ENCODE measurements at regions not wholly inside any gene's neighbourhood (a gene's known extent, or its start where the extent isn't known, plus 50 kb on each side); places are given as distances from the start of the nearest gene placed in this dataset.

DNA sequence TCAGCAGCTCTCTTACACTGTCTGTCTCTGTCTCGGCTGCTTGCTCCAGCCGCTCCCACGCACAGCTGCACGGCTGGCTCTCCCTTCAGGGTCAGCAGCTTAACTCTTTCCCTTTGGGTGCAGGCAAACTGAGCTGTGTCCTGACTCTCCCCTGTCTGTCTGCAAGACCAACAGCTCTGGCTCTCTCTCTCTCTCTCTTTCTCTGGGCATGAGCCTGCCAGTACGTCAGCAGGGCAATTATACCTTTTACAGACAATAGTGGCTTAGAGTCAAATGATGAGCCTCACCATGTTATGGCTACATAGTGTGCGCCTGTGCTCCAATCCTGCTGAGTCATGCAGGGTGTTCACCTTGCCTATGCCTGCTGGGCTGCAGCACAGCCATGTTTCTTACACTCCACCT is 120.5 kb upstream of the DDHD1 start:
- TF ChIP-seq EP300 (IDR thresholded peaks at IDR 0.05) (no peak), POLR2A (IDR thresholded peaks at IDR 0.05) (no peak)
- TF ChIP-seq, protein P1, sequence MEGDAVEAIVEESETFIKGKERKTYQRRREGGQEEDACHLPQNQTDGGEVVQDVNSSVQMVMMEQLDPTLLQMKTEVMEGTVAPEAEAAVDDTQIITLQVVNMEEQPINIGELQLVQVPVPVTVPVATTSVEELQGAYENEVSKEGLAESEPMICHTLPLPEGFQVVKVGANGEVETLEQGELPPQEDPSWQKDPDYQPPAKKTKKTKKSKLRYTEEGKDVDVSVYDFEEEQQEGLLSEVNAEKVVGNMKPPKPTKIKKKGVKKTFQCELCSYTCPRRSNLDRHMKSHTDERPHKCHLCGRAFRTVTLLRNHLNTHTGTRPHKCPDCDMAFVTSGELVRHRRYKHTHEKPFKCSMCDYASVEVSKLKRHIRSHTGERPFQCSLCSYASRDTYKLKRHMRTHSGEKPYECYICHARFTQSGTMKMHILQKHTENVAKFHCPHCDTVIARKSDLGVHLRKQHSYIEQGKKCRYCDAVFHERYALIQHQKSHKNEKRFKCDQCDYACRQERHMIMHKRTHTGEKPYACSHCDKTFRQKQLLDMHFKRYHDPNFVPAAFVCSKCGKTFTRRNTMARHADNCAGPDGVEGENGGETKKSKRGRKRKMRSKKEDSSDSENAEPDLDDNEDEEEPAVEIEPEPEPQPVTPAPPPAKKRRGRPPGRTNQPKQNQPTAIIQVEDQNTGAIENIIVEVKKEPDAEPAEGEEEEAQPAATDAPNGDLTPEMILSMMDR (IDR thresholded peaks at IDR 0.05) = no peak
- no peaks in the 10 kb centered on the region for H3K36me3 ChIP-seq
- H3K27ac ChIP-seq = no peak overlapping the region
- no peaks in the 10 kb centered on the region for H3K27me3 ChIP-seq
- WGBS, 2 donors = 35 to 40% methylated on average over 6 of the region's 6 CpGs
- no peaks in the 10 kb centered on the region for H3K9me3 ChIP-seq
- H3K4me3 ChIP-seq = no peak overlapping the region
- H3K4me1 ChIP-seq = peaks cover 0 to 12% (median 0%) of the 10 kb centered on the region in 4 donors
- DNase-seq (ENCODE audit: low spot score in 2 of 2) = no peak

DNA sequence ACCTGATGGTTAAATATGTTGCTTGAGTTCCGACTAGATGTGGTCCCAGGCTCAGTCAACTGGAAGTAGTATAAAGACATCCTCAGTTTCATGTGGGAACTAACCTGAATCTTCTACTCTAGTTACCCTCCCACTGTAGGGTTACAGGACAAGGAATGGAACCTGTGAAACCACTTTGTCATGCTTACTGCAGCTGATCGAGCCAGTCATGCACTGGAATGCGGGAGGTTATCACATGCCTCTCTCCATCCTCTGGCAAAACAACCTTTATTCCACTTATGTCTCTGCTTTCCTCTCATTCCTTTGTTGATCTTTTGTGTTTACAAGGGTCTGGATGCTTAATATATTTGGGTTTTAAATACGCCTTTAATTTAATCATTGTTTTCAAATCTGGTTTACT is 111.9 kb upstream of the DDHD1 start:
- WGBS, 2 donors = 80 to 87% methylated on average over 4 of the region's 4 CpGs
- no peak for TF ChIP-seq EP300 (IDR thresholded peaks at IDR 0.05)
- TF ChIP-seq, protein P1 (IDR thresholded peaks at IDR 0.05) = no peak
- DNase-seq (ENCODE audit: low spot score in 2 of 2) = no peak

DNA sequence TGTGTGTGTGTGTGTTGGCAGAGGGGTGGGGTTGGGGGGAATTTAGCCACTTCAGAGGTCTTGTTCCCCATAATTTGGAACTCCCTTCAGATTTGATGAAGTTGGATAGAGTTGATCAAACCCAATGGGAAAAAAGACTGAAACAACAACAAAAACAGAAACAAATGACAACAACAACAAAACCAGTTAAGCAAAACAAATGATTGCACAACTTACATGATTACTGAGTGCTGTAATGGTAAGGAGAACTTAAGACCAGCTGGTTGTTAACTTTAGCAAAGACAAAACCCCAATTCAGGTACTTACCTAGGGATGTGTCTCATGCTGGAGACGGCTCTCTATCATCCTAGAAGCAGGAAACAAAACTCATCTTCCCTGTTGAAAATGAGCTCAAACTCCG is 107.8 kb upstream of the DDHD1 start:
- Histone ChIP-seq H3K4me3 (no peak overlapping the region), H3K9me3 (peaks cover 0 to 25% (median under 1%) of the 10 kb centered on the region in 4 donors), H3K4me1 (no peaks in the 10 kb centered on the region), H3K27me3 (no peaks in the 10 kb centered on the region), H3K36me3 (no peaks in the 10 kb centered on the region), H3K27ac (no peak overlapping the region)
- WGBS, 2 donors = 85 to 91% methylated on average over 2 of the region's 2 CpGs
- TF ChIP-seq, protein P1 (IDR thresholded peaks at IDR 0.05) = no peak
- TF ChIP-seq EP300 (IDR thresholded peaks at IDR 0.05) (no peak), POLR2A (IDR thresholded peaks at IDR 0.05) (no peak)
- no peak for DNase-seq (ENCODE audit: low spot score in 2 of 2)

More for the DNA sequence above, 111.9 kb upstream of the DDHD1 start:
- H3K4me3 ChIP-seq = no peak overlapping the region
- no peaks in the 10 kb centered on the region for H3K27me3 ChIP-seq
- no peak overlapping the region for H3K27ac ChIP-seq
- H3K9me3 ChIP-seq = peaks cover 0 to 17% (median 0%) of the 10 kb centered on the region in 4 donors
- no peaks in the 10 kb centered on the region for H3K36me3 ChIP-seq
- H3K4me1 ChIP-seq = no peaks in the 10 kb centered on the region

DNA sequence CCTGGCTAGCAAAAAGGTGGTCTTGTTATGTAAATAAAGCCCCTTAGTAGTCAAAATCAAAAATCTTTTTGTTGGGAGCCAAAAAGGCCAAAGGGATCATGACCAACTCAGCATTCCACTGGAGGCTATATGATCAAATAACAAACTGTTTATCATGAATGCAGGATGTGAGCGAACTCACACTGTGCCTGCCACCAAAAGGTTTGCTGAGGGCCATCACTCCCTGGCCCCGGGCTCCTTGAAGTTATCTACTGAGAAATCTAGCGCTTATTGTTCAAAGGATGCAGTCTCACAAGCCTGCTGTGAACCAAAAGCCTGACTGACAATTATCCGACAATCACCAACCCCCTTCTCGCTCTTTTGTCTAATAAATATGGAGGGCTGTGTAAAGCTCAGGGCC is 107.2 kb upstream of the DDHD1 start:
- no peak for DNase-seq (ENCODE audit: low spot score in 2 of 2)
- 67 to 92% methylated on average over 5 of the region's 5 CpGs for WGBS, 2 donors
- Histone ChIP-seq H3K27me3 (no peaks in the 10 kb centered on the region), H3K9me3 (peaks cover 0 to 31% (median 3%) of the 10 kb centered on the region in 4 donors), H3K27ac (no peak overlapping the region), H3K36me3 (no peaks in the 10 kb centered on the region), H3K4me1 (no peaks in the 10 kb centered on the region), H3K4me3 (no peak overlapping the region)
- TF ChIP-seq, protein P1 (IDR thresholded peaks at IDR 0.05) = no peak
- TF ChIP-seq EP300 (IDR thresholded peaks at IDR 0.05) (no peak), POLR2A (IDR thresholded peaks at IDR 0.05) (no peak)

DNA sequence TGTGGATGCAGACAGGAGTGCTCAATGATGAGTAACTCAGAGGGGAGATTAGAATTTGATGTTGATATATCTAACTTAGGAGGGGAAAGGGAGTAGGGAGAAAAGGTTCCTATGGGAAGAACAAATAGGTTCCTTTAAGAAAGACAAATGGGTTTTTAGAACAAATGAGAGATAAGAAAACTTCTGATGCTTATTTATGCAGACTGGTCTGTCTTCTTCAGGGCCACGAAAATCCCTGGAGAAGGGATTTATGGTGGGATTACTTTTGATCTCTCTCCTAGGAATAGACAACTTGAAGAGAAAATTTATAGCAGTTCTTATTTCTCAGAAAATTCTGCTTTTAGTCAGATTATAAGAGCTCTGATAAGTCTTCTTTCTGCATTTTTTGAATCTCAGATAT is 99.0 kb upstream of the DDHD1 start:
- WGBS, 2 donors = 59 to 68% methylated on average over 1 of the region's 1 CpG
- H3K9me3 ChIP-seq = peaks cover 0 to 15% (median 3%) of the 10 kb centered on the region in 4 donors
- no peak overlapping the region for H3K27ac ChIP-seq
- H3K4me3 ChIP-seq = no peak overlapping the region
- no peaks in the 10 kb centered on the region for H3K4me1 ChIP-seq
- no peak for TF ChIP-seq EP300 (IDR thresholded peaks at IDR 0.05)
- TF ChIP-seq, protein P1 (IDR thresholded peaks at IDR 0.05) = no peak
- DNase-seq (ENCODE audit: low spot score in 2 of 2) = no peak
- no peaks in the 10 kb centered on the region for H3K36me3 ChIP-seq
- H3K27me3 ChIP-seq = no peaks in the 10 kb centered on the region
